NB4 (cell line): ENCODE measurements at regions not wholly inside any gene's neighbourhood (a gene's known extent, or its start where the extent isn't known, plus 50 kb on each side); places are given as distances from the start of the nearest gene placed in this dataset.

Source experiments
- TF ChIP-seq, protein P1 (sequence below): IDR thresholded peaks from one replicate; pipeline ENCODE4 v1.5.1; 2012; ENCODE audit warnings: low read depth, low read length
- TF ChIP-seq, protein P2 (sequence below): IDR thresholded peaks from 2 replicates; pipeline ENCODE4 v1.6.1; 2011; ENCODE audit warnings: low read depth, low read length

DNA sequence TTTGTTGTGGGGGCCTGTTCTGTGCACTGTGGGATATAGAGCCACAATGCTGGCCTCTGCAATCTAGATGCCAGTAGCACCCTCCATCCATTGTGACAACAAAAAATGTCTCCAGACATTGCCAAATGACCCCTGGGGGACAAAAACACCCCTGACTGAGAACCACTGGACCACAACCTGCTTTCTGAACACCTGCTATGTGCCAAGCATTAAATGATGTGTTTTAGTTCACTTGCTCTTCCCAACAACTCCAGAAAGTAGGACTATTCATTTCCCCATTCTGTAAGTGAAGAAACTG, 367.0 kb upstream of the ERCC4 start:
- TF ChIP-seq, protein P1, sequence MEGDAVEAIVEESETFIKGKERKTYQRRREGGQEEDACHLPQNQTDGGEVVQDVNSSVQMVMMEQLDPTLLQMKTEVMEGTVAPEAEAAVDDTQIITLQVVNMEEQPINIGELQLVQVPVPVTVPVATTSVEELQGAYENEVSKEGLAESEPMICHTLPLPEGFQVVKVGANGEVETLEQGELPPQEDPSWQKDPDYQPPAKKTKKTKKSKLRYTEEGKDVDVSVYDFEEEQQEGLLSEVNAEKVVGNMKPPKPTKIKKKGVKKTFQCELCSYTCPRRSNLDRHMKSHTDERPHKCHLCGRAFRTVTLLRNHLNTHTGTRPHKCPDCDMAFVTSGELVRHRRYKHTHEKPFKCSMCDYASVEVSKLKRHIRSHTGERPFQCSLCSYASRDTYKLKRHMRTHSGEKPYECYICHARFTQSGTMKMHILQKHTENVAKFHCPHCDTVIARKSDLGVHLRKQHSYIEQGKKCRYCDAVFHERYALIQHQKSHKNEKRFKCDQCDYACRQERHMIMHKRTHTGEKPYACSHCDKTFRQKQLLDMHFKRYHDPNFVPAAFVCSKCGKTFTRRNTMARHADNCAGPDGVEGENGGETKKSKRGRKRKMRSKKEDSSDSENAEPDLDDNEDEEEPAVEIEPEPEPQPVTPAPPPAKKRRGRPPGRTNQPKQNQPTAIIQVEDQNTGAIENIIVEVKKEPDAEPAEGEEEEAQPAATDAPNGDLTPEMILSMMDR = no peak
- TF ChIP-seq, protein P2, sequence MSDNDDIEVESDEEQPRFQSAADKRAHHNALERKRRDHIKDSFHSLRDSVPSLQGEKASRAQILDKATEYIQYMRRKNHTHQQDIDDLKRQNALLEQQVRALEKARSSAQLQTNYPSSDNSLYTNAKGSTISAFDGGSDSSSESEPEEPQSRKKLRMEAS = no peak
